GM12873 (cell line): ENCODE measurements at regions not wholly inside any gene's neighbourhood (a gene's known extent, or its start where the extent isn't known, plus 50 kb on each side); places are given as distances from the start of the nearest gene placed in this dataset.

ENCODE experiments used
- TF ChIP-seq, protein P1 (sequence below): IDR thresholded peaks from 2 replicates; pipeline ENCODE4 v1.5.1; 2012; ENCODE audit warnings: low read depth, mild to moderate bottlenecking, moderate library complexity, low read length, control low read depth; ENCODE audit not compliant: insufficient read depth; ENCODE audit errors: missing control alignments

- TF ChIP-seq, protein P1, sequence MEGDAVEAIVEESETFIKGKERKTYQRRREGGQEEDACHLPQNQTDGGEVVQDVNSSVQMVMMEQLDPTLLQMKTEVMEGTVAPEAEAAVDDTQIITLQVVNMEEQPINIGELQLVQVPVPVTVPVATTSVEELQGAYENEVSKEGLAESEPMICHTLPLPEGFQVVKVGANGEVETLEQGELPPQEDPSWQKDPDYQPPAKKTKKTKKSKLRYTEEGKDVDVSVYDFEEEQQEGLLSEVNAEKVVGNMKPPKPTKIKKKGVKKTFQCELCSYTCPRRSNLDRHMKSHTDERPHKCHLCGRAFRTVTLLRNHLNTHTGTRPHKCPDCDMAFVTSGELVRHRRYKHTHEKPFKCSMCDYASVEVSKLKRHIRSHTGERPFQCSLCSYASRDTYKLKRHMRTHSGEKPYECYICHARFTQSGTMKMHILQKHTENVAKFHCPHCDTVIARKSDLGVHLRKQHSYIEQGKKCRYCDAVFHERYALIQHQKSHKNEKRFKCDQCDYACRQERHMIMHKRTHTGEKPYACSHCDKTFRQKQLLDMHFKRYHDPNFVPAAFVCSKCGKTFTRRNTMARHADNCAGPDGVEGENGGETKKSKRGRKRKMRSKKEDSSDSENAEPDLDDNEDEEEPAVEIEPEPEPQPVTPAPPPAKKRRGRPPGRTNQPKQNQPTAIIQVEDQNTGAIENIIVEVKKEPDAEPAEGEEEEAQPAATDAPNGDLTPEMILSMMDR, result no peak
Observed at GRCh38 chr10:64996886-64997285, 1475.7 kb downstream of the REEP3 start.

GRCh38 chr10:65010845-65011244 lies 1489.6 kb downstream of the REEP3 start:
- TF ChIP-seq, protein P1, result no peak

DNA sequence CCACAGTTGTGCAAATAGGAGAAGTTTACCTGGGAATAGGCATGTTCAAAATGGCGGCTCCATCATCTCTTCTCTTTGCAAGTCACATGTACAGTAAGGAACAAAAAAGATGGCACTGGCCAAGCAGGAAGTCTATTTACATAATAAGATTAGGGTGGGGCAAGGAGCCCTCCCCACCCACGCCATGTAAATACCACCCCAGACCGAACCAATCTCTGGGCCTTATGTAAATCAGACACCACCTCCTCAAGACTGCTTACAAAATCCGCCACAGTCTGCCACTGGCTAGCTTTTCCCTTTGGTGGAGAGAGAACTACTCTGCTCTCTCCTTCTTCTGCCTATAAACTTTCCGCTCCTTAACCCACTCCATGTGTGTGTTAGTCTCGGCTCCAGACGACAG lies 1496.3 kb downstream of the REEP3 start:
- TF ChIP-seq, protein P1, result no peak

GRCh38 chr10:65024886-65025285 lies 1503.7 kb downstream of the REEP3 start:
- TF ChIP-seq, protein P1, result no peak

GRCh38 chr10:65030263-65030662 lies 1509.1 kb downstream of the REEP3 start:
- TF ChIP-seq, protein P1, result no peak

DNA sequence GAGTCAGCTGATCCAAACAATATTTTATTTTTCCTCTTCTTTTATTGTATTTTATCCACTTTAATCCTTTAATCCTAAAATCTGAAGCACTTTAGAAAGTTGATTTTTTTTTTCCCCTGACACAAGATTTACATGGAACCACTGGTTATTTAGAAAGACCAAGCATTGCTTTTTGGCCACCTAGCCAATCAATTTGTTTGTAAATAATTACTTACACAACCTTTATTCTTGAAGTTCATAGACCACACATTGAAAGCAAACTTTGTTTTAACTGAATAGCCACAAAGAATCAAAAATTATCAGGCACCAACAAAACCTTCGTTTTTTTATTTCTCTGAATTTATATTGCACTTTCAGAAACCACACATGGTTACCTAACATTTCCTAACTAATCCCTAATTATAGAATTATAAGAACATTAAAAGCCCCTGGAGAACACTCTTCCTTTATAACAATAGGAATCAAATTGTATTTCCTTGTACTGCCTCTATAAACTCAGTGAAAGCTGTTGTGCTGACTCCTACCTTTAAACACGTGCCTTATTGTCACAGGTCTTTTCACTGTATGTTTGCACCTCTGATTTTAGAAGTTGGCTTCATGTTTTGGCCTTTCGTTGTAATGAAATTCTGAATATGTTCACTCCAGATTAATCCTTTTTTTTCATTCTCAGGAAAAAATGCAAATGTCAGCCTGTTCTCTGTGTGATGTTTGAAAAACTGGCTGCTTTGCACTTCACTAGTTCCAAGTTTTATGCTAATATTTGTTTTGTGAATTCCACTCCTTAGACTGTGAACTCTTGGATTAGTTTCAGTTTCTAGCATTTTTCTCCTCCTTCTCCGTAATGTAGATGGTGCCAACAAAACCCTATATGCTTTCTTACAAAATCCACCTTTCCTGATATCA lies 1511.9 kb downstream of the REEP3 start:
- TF ChIP-seq, protein P1, result no peak

DNA sequence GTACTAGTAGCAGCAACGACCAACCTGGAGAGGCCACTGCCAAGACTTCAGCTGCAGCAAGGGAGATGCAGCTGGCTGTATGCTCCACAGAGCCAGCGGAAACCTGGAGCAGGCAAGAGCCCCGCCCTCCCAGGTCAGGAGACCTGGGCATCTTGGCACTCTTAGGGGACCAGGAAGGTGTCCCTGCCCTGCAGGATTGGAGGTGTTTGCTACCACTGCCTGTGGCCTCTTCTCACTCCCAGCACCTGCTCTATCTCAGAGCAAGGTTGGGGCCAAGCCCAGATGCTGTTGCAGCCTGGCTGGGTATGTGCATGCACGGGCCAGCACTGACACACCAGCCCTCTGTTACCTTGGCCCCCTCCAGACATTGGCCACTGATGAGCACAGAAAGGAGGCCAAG lies 1512.8 kb downstream of the REEP3 start:
- TF ChIP-seq, protein P1, result no peak
